ENCODE measurements at regions not wholly inside any gene's neighbourhood (a gene's known extent, or its start where the extent isn't known, plus 50 kb on each side); places are given as distances from the start of the nearest gene placed in this dataset.
A peak's percentile ranks its signal among the peaks of the same experiment; 100 is the strongest.

DNA sequence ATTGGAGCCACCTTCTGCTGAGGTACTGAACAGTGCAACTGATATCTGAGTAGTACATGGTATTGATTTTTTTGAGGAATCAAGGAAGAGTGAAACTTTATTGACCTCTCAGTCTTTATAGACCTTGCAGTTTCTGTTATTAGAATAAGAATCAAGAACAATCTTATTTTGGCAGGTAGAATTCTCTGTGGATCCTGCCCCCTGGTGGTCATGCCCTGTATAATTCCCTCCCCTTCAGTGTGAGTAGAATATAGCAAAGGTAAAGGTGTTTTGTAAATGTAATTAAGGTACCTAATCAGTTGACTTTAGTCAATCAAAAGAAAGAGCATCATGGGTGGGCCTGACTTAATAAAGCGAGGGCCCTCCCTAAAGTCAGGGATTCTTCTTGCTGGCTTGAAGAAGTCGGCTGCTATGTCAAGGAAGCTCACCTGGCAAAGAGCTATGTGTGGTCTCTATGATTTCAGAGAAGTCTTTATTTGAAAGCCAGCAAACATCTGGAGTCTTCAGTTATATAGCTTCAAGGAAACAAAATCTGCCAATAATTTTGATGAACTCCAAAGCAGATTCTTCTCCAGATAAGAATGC is 142.8 kb downstream of the LSM5 start:
- DNase-seq (ENCODE audit: low read depth in 4 of 4, low spot score in 3 of 4) = peak in 1 of 4 donors; percentile 3

DNA sequence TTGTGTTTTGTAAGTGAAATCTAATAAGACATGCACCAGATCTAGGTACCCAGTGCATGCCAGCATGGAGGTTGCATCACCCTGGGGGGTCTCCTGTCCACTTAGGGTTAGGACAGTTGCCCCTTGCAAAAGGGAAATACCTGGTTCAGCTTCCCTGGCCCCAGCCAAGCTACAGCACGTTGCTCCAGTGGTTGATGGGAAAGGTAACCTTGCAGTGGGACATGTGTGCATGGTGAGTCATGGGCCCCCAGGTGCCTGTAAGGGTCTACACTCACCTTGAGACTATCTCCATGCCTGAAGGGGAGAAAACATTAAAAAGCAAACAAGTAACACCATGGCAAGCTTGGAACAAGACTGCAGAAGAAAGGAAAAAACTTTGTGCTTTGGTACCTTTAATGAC is 143.9 kb downstream of the LSM5 start:
- DNase-seq (ENCODE audit: low read depth in 4 of 4, low spot score in 3 of 4) = no peak

DNA sequence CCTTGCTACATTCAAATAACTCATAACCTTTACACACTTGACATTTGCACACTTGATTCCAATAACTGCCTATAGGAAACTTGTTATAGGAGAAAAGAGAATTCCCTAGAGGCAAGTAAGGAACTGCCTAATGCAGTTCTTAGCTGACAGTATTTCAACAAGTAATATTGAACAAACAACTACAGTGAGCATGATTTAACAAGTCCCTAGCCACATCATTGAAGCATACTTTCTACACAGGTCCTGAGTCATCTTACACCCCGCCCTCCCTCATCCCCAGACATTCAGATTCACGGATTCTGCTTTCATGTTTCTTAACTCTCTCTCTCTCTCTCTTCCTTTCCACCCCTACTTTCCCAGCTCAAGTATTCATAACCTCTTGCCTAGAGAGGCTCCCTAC is 153.5 kb downstream of the LSM5 start:
- no peak for DNase-seq (ENCODE audit: low read depth in 4 of 4, low spot score in 3 of 4)

DNA sequence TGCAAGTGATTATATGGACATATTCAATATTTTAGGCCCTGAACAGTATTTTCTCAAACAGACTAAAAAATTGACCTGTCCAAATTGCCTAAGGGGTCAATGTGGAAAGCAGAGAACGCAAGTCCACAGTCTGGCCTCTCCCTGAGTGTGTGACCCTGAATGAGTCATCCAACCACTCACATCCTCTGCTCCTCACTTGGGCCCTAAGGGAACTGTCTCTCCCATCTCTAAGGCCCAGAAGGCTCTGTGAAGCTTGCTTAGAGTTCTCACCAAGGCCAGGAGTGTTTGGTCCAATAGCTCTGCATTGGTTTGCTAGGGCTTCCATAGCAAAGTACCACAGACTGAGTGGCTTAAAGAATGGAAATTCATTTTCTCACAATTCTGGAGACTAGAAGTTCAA is 155.1 kb downstream of the LSM5 start:
- DNase-seq (ENCODE audit: low read depth in 4 of 4, low spot score in 3 of 4) = no peak

DNA sequence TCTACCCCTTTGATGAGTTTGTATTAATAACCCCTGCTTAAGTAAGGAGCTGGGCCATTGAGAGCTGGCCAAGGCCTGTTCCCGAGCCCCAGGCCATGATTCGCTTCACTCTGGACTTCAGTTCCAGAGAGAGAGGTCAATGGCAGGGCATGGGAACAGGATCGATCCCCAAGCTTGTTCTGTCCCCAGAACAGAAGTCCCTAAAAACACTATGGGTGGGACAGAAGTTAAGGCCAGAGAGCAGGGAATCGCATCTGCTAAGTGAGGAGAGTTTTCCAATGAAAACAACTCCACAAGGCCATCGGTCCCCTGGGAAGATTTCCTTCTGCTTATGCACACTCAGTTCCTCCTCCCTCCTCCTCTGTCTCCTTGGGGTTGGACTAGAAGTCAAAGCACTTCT is 159.6 kb downstream of the LSM5 start:
- no peak for DNase-seq (ENCODE audit: low read depth in 4 of 4, low spot score in 3 of 4)

DNA sequence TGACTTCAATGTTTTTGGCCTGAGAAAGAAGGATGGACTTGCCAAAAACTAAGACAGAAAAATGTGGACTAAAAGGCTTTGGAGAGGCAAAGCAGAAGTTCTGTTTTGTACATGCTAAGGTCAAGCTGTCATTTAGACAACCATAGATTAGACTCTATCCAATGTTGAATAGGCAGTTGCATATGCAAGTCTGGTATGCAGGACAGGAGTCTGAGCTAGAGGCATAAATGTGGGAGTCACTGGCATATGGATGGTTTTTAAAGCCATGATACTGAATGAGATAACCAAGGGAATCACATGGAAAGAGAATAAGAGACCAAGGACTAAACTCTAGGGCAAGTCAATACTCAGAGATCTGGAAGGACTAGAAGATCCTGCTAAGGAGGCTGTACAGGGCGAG is 164.1 kb downstream of the LSM5 start:
- no peak for DNase-seq (ENCODE audit: low read depth in 4 of 4, low spot score in 3 of 4)

DNA sequence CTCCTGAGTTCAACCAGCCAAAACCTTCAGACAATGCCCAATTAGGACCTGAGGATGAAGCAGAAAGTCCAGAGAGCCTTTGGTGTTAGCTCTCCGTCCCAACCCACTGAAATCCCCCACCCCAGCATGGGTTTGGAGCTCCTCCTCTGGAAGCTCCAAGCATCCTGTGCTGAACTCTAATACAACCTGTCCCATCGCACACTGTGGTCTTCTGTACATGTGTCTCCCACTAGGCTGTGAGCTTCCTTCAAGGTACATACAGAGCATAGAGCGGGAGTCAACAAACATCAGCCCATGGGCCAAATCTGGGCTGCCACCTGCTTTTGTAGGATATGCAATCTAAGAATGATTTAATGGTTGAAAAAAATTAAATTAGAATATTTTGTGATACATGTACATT is 166.5 kb downstream of the LSM5 start:
- no peak for DNase-seq (ENCODE audit: low read depth in 4 of 4, low spot score in 3 of 4)

DNA sequence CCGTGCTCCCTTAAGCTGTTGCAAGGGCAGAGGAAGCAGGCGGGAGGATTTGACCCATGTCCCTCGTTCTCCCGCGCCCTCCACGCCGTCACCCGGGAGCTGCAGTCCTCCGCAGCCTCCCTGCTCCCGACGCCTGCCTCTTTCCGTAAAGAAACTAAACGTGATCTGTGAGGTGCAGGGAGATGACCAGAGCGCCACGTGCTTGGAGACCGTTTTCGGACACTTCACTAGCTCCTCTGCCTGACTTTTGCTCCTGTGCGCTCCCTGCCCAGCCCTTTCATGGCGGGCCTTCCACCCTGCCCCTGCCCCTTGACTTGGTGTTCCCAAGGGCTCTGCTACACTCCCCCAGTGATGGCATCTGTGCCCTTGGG is 171.2 kb downstream of the LSM5 start:
- no peak for DNase-seq (ENCODE audit: low read depth in 4 of 4, low spot score in 3 of 4)

DNA sequence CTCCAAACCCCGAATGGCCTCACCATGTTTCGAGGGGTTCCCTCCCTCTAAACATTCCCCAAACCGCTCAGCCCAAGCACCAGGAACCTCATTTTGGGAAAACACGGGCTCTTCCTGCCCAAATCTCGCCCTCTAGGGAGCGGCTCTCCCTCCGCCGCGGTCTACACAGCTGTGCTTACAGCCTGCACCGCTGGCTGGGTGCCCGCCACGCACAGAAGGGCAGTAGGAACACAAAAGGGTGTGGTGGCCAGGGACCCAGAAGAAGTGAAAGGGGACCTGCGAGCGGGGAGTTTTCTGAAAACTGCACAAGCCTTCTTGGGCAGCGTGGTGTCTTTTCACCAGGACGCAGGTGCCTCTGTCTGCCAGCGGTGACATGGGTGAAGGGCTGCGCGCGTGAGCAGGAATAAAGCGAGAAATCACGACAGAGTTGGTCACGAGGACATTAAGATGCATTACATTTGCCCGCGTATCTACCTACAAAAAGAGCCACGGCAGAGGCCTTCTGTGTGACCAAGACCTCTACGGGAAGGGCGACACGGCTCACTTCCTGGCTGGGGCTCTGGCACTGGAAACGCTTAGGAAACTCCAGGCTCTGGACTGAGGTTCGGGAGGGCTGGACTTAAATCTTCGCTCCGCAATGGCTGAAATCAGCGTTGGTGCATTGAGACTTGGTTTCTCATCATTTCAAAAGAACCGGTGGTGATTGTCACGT is 171.7 kb downstream of the LSM5 start:
- no peak for DNase-seq (ENCODE audit: low read depth in 4 of 4, low spot score in 3 of 4)

DNA sequence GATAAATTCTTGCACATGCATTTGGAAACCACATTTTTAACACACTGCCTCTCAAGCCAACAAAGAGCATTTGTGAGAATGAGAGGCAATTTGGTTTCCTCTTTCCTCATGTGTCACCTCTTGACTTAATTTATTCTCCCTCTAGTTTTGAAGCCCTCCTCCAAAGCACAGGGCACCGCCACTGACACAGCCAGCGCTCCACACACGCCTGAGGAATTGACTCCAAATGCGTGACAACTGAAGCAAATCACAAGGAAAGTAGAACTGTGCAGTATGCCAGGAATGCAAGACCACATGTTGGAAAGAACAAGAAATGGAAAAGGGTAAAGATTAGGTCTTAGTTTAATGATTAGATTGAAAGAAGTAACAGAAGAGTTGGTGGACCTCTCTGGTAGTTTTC is 173.3 kb downstream of the LSM5 start:
- DNase-seq (ENCODE audit: low read depth in 4 of 4, low spot score in 3 of 4) = no peak

DNA sequence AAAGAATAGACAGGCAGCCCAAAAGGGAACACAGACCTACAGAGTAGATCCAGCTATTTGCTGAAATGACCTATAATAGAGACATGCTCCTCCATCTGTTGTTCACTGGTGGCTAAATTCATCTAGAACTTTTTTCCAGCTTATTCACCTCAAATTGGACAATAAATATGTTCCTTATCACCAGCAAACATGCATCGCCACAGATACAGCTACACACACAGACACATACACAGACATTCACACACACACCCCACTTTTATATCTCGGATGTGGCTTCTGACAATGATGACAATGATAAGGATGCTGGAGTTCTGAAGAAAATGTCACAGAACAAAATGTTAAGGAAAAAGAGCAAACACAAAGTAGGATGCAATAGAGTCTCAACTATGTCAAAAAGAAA is 175.4 kb downstream of the LSM5 start:
- DNase-seq (ENCODE audit: low read depth in 4 of 4, low spot score in 3 of 4) = no peak

DNA sequence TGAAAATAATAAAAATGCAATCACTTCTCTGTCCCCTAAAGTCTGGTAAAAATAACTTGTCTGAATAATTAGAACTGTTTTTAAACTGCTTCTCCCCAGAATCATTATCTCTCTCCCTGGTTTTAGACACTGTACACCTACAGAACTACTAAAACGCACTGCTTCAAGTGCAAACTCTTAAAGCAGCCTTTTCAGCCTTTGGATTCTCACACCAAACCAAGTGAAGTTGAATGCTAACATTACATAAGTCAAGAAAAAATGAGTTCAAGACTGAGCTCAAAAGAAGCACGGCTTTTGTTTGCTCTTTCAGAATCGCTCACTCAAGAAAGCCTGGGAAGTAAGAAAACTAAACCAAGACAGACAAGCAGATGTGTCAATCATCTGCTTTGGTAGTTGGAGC is 188.8 kb downstream of the LSM5 start:
- DNase-seq (ENCODE audit: low read depth in 4 of 4, low spot score in 3 of 4) = no peak

DNA sequence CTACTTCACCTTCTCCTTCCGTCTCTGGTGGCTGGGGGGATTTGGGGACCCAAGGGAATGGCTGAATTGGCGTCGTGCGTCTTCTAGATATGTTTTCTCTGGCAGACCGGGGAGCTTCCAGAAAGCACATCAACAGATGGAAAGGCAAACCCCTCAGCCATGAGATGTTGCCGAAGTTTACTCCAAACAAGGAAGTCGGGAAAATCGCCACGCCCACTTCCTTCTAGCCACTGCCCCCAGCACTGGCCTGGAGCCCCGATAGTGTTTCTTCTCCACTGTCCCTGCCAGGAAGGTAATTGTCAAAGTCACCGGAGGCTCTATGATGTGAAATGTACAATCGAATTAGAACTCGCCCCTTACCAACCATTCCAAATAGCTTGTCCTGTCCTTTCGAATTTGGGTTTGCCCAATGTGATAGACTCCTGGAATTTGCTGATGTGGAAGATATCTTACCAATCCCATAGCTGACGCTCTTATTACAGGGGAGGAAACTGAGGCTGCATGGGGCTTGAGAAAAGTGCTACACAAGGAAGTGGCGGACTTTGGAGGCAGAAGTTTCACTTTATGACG is 191.0 kb downstream of the LSM5 start:
- DNase-seq (ENCODE audit: low read depth in 4 of 4, low spot score in 3 of 4) = no peak

DNA sequence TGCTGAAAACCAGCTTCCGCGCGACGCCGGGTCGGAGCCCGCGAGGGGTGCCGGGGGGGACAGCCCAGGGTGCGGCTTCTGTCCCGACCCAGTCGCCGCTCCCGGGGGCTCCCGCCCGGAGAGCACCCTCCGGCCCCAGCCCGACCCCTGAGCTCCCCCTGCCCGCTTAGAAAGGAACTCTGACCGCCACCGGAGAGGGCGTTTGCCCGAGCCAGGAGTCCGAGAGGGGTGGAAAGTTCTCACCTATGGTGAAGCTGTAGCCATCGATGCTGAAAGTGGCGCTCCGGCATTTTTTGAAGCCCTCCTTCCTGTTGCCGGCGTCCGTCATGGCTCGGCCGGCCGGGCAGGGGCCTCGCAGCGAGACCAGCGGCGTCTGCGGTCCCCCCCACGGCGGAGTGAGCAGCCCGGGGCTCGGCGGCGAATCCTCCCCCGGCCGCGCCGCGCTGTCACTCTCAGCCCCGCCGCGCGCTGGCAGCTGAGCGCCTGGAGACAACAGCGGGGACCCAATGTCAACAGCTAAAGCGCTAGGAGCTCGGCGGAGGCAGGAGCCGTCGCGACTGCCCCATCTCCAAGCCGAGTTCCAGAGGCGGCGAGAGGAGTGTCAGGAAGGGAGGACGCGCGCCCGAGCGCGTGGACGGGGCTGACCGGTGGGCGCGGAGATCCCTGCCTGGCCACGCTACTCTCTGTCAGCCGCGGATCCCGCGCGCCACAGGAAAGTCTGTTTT is 191.6 kb downstream of the LSM5 start:
- no peak for DNase-seq (ENCODE audit: low read depth in 4 of 4, low spot score in 3 of 4)

DNA sequence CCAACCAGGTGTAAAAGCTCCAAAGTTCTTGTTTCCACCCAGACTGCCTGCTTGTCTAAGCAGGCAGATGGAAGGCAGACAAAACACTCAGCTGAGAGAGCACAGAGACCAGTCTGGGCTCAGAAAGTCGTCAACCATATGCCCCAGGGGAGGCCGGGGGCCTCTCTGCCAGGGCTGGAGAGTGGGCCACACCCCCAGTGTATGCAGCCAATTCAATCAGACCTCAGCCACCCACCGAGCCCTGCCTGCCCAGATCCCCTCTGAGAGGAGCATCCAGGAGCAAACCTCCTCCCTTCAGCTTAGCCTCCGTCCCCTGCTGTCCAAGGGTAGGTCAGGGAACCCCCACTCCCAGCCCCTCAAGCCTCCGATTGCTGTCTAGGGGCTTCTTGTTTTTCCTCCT is 196.3 kb downstream of the LSM5 start:
- no peak for DNase-seq (ENCODE audit: low read depth in 4 of 4, low spot score in 3 of 4)

DNA sequence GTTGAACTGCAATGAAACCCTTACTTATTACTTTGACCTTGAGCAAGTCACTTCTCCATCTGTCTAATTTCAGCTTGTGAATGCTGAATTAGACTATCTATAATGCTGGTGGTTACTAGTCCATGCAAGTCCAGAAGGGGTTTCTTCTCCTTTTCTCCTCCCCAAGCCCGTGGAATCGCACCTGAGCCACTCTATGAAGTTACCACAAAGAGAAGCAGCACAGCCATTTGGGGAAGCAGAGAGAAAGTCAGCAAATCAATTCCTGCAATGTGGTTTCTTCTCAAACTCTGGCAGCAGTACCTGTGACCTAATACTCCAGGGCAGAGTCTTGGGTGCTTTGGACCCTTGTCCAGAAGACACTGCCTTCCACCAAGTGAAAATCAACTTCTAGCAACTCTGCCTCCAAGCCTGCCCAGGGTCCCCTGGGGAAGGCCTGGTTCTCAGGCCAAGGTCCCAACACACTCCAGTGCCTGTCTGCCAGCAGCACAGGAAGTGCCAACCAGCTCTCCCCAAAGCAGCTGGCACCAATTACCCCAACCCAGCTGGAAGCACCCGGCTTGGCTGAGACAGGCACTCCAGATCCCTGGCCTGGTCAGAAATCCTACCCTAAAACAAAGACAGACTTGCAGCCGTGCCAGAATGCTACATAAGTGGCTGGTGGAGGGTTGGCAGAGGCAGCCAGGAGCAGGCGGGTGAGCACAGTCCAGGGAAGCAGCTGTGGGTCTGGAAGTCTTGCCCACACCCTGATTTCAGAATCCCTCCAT is 200.3 kb downstream of the LSM5 start:
- no peak for DNase-seq (ENCODE audit: low read depth in 4 of 4, low spot score in 3 of 4)

DNA sequence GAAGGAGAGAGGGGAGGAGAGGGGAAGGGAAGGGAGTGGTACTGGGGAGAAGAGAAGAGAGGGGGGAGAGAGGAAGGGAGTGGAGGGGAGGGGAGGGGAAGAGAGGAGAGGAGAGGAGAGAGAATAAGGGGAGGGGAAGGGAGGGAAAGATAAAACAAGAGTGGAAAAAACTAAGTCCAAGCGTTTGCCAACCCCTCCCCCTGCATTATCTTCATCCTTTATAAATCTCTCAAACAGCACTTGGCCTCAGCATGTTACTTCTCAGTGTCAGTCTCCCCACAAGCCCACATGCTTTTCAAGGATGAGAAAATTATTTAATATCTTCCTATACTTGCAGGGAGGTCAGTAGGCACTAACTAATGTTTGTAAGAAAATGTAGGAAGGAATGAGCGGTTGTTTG is 204.5 kb downstream of the LSM5 start:
- no peak for DNase-seq (ENCODE audit: low read depth in 4 of 4, low spot score in 3 of 4)

DNA sequence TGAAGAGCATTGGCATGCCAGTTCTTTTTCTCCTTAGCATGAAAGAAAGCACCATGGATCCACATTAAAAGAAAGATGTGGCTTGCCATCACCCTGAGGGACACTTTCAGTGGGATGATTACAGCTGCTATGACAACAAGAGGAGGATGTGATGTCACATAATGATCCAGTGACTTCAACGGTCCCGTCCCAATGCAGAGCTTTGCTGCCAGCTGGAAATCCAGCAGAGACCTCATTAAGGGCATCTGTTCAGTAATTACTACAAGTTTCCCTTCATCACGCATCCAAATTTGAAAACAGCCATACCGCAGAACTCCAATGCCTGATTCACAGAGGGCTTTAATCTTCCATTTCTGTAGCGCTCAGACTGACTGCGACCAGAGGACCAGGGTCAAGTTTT is 206.6 kb downstream of the LSM5 start:
- DNase-seq (ENCODE audit: low read depth in 4 of 4, low spot score in 3 of 4) = no peak

DNA sequence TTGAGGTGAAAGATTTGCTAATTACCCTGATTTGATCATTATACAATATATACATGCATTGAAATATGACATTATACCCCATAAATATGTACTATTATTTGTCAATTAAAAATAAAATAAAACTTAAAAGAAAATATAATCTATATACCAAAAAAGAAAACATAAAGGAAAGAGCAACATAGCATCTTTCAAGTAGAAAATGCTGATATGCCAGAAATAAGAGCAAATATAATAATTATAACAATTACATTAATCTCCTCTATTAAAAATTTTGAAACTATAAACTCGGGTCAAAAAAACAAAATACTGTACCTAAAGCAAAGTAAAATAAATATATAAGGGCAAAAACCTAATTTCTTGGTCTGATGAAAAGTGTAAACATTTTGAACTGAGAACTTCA is 209.3 kb upstream of the PDE1C start:
- DNase-seq (ENCODE audit: low read depth in 4 of 4, low spot score in 3 of 4) = no peak

DNA sequence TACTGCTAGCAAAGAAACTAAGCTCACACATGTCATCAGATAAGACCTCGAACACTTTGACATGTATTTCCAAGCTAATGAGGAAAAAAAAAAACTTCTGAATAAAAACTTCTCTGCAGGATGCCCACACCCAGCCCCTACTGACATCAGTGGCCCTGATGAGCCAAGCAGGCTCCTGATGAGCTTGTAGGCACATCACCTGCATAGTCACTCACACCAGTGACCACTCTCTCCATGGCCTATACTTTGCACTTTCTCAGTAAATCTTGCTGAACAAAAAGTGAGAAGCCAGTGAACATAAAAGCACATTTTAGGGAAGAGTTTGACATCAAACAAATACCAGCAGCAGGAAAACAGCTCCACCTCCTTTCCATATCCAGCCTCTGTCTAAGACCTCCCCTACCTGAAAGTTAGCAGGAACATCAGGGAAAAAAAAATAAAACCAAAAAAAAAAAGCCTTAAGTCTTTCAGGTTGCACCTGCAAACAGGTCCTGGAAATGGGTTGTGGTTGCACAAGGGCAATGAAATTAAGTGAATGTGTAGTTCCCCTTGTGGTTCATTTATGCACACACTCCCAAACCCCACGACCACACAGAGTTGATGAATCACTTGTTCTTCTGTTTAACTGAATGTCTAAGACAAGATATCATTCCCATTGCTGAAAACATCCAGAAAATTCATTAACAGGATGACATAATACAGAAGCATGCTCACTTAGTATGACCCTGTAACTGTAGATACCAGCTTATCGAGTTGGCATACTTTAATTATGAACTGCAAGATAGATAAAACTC is 205.2 kb upstream of the PDE1C start:
- no peak for DNase-seq (ENCODE audit: low read depth in 4 of 4, low spot score in 3 of 4)
